ENCODE measurements at regions not wholly inside any gene's neighbourhood (a gene's known extent, or its start where the extent isn't known, plus 50 kb on each side); places are given as distances from the start of the nearest gene placed in this dataset.
"Not testable (repeated sequence)": the region's sequence is repeated elsewhere in the genome, so short reads cannot be mapped to it uniquely, and the experiment has no call there.

DNA sequence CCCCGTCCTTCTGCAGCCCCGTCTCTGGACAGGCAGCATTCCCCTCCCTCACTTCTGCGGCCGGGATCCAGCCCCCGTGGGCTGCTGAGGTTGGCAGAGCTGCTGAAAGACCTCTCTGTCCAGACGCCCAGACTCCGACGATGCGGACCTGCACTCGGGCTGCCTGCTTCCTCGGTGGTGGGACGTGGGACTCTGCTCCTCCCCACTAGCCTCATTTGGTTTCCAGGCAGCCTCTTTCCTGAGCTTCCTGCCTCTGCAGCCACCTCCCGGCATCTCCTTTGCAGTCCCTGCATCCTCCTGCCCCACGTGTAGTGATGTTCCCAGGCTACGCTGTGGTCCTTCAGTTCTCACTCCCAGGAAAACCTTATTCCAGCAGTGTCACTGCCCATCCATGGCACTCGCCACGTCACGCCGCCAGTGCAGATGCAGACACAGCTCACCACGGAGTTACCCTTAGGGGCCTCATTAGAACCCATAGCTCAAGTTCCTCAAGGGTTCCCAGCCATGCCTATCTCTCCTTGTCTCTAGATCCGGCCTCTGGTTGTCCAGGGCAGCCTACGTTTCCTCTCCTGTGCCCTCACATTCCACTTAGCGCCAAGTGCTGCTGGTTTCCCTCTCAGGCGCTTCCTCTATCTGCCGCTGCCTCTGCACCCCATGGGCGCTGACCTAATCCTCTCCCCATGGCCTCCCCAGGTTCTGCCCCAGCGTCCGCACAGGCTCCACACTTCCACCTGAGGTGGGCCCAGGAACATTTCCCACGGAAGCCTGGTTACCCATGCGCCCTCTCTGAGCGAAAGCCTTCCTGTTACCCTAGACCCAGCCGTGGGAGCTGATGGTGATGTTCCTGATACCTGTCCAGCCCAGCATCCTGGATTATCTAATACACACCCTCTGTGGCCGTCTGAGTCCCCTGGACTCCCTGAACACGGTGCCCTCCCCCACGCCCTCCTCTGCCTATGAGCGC is 318.3 kb upstream of the MYT1L start:
- DNase-seq: no peak

DNA sequence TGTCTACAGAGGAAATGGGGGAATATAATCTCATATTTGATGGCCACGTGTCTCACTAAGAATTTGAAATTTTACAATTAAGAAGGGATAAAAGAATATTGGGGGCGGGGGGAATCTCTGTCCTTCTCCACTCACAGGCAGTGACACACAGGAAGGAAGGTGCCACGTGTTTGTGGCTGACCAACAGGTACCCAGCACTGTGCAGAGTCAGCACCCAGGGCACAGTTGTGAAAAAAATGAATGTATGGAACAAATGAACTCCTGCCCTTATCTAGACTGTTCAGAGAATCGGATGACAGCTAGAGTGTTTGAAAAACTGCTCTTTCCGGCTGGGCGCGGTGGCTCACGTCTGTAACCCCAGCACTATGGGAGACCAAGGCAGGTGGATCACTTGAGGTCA is 317.0 kb upstream of the MYT1L start:
- DNase-seq: no peak

DNA sequence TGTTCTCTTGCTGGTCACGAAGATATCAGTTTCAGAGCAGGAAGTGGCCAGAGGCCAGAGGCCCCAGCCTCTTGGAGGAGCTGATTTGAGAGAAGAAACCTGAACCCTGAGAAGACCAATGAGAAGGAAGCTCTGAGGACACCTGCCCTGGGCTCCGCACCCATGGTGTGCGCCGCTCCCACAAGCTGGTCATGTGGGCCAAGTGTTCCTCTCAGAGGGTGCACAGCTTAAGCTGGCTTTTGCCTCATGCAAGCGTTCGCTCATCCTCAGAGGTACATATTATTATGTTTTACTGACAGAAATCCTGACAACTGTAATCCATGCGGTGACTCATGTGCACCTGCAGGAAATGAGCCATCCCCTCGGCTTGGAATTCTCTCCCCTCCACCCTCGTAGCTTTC is 316.1 kb upstream of the MYT1L start:
- no peak for DNase-seq

DNA sequence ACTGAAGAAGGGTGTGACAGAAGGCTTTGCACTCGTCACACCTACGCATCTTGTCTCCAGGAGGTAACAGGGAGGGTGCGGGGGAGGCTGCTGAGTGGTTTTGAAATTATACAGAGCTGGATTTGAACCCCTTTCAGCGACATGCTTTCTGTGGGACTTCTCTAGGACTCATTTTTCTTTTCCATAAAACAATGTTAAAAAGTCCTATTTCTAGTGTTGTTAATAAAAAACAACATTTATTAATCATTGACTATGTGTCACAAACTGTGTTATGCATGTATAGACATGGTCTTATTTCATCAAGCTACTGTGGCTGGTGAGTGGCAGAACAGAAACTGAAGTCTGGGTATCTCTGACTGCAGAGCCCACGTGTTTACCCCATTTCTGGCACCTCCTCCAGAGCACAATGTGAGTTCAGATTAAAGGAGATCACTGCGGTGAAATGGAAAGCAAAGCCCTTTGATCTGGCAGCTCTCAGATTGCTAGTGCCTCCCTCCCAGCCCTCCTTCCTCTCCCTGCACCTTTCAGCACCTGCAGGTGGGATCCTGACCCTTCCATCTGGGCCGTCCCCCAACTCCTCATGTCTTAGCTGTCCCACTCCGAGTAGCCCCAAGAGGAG is 315.5 kb upstream of the MYT1L start:
- DNase-seq: no peak

DNA sequence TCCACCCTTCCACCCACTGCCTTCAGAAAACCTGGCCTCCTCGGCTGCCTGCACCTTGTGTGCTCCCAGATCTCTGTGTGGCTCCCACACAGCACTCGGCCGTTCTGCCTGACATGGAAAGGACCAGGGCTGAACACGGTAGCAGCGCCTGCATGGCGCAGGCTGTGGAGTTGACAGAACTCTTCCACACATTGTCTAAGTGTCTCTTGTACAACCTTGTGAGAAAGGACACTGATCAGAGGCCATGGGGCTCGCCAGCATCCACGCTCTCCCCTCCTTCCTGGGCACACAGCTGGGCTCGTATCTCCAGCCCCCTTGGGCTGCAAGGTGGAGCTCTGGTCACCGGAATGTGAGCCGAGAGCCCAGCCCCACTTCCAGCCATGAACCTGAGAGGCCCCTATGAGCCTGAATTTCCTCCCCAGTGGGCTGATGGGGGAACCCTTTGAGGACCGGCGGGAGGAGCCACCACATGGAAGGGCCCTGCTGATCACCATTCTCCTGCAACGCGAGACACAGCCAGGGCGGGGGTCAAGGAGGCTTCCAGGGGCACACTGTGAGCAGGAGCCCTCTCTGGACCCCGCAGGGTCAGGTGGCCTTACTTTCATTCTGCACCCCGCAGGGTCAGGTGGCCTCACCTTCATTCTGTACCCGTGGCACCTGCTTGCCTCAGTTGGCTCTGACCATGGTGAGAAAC is 314.2 kb upstream of the MYT1L start:
- no peak for DNase-seq

DNA sequence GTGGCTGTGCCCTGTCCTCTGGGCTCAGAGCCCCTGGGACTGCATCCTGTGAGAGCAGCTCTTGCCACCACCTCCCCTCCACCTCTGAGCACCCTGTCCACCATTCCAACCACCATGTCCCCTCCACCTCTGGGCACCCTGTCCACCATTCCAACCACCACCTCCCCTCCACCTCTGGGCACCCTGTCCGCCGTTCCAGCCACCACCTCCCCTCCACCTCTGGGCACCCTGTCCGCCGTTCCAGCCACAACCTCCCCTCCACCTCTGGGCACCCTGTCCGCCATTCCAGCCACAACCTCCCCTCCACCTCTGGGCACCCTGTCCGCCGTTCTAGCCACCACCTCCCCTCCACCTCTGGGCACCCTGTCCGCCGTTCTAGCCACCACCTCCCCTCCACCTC is 313.7 kb upstream of the MYT1L start:
- not testable (repeated sequence) for DNase-seq

DNA sequence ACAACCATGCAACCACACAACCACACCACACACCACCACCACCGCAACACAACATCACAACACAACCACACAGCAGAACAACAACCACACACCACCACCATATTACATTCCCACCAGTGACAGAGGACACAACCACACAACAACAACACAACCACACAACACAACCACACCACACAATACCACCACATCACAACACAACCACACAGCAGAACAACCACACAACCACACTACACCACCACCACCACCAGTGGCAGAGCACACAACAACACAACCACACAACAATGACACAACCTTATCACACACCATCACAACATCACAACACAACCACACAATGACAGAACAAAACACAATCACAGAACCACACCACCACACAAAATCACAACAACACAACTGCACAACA is 313.0 kb upstream of the MYT1L start:
- no peak for DNase-seq

DNA sequence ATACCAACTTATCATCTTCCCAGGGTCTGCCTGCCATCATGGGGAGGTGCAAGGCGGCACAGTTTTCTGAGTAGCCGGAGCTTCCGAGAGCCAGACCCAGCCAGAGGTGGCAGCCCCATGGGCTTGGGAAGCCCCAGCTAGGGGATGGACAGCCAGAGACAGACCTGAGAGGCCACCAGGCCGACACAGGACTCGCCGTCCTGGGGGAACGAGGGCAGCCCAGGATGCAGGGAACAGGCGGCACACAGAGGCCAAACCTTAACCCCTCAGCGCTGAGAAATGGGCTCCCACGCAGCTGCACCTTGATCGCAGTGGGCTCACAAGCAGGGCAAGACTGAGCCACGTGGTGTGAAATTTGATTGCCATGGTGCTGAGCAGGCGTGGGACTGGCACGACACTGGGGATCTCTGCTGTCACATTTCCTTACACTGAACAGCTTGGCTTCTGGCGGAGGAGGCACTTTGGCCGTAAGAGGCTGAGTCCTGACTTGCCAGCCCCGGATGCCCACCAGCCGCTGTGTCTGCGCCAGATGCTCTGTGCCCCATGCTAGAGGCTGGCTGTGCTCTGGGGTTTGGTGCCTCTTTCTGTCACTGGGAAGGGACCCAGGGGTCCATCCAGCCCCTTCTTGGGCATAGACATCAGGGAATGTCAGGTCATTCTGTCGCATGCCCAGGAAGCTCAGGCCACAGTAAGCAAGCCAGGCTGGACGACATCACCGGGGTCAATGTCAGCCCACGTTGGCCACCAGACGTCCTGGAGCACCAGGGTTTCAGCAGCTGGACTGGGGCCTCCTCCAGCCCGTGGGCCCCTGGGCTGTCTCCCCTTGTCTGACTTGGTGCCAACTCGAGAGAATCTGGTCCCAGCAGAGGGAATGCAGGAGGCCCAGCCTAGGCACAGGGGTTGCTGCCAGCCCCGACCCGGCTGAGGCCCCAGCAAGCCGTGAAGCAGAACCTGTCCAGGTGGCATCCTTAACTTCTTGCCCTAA is 312.1 kb upstream of the MYT1L start:
- DNase-seq: no peak

DNA sequence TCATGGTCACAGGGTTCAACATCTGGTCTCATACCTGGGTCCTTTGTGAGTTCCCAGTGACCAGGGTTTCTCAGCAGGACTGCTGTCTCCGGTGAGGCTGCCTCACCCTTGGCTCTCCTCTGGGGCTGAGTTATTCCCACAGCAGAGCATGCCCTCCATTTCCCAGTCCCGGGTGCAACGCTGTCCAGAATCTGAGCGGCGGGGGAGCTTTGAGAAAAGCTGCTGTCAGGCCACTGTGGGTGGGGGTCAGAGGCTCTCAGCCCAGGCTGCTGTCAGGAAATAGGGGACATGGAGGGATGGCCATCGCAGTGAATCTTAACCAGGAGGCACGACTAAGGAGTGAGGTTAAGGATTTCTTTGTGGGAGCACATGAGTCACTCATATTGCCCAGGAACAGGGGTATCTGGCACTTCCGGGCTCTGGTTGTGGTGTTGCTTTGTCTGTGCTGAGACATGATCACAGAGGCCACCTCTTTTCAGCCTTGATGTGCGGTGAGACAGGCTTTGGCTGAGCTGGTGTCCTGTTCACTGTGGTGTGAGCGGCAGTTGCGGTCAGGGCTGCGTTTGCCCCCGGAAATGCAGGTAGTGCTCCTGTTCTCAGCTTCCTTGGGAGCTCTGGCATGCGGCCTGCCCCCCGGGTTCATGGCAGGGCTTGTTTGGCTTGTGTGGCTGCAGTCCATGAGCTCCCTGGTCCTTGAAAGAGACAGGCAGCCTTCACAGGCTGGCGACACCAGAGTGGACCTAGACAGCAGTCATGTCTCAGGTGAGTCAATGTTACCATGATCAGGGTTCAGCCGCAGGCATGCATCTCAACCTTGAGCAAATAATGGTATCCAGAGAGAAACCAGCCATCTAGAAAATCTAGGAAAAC is 310.7 kb upstream of the MYT1L start:
- no peak for DNase-seq

DNA sequence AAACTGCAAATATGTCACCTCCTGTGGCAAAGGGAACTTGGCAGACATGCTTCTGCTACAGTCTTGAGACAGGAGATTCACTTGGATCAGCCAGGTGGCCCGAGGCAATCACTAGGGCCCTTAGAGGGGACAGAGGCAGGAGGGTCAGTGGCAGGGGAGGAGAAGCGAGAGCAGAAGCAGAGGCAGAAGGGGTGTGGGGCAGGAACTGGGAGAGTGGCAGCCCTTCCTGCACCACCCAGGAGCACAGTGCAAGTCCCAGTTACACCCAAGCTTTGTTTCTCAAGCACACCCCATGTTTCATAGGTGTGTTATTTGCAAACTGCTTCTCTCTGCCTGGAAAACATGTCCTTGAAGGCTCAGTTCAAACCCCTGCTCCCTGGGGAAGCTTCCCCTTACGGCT is 309.7 kb upstream of the MYT1L start:
- DNase-seq: no peak

DNA sequence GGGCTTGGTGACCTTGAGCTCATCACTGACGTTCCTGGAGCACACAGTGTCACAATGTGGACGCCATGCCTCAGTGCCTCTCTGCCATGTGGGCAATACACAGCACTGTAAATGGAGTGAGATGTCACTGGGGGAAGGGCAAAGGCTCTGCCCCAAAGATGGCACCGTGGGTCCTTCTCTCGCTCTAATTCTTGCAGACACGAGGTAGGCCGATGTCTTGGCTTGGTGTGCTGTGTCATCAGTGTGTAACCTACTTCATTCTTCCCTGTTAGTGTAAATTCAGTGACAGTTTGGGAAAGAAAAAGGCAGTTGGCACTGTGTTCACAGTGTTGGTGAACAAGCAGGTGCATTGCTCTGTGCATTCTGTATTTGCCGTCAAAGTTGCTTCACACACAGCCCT is 309.3 kb upstream of the MYT1L start:
- DNase-seq: no peak

DNA sequence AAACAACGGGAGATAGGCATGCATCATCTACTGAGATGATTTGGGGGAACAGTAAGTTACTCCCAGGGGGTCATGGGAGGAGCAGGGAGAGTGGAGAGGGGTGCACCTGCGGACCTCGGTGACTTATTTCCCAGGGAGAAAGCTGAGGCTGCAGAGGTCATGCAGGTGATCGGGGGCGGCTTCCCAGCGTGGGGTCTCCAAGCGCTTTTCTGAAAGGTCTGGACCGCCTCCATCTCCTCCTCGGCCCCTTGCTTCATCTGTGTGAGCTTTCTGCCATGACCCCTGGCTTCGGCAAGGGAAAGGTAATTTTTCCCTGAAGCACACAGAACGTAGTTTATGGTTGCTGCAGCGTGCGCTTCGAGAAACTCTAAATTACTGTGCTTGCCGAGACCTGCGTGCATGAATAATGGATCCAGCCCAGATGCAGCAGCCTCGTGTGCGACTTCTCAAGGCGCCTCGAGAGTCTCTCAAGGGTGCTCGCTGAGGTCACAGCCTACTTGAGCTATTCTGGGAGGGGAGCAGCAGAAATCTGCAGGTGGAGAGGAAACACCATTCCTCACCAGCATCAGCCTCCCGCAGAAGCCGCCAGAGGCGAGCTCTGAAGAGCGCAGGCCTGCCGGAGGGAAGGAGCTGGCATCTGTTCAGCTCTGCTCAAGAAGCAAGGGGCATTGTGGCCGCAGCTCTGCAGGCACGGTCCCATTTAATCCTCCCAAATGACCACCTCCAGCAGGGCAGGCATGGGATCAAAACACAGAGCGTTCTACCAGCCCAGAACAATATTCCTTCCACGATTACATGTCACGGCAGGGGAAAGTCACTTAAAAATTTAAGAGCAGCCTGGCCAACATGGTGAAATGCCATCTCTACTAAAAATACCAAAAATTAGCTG is 308.4 kb upstream of the MYT1L start:
- no peak for DNase-seq

DNA sequence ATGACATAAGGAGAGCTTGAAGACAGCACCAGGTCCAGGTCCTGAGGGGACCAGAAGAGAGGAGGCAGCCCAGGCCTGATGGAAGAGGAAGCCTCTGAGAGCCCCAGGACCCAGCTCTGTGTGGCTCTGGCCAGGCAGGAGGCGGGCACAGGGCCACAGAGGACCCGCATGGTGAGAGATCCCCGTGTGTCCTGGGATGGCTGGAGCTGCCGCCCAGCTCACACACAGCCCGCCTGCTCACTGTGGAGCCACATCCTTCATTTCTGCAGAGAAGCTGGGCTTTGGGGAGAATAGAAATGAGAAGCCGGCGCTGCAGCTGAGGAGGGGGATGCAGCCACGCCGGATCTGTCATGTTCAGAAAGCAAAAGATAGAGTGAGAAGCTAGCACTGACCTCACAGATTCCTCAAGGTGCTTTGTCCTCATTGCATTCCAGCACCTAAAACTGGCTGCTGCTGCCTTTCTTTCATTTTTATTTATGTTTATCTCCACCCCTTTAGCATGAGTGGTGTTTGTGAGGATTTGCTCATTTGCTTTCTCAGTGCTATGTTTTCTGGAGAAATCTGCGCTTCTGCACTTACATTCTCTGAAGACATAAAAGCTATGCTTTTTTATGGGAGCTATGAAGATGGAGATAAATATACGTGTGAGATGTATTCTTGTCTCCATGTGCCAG is 307.6 kb upstream of the MYT1L start:
- DNase-seq: no peak

DNA sequence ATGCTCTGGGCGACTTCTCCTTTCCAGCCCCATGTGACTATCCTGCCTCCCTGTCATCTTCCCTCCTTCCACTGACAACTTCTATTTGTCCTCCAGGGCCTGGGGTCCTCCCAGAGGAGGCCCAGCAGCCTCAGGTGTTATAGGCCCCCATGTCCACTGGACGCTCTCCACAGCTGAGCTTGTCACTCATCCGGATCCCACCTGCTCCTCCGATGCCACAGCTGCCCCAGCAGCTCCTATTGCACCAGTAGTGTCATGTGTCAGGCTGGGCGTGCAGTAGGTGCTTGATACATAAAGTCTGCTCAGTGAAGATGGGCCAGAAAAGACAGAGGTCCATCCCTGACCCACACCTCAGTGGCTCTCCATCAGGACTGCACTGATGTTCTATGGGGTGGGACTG is 305.7 kb upstream of the MYT1L start:
- DNase-seq: no peak

DNA sequence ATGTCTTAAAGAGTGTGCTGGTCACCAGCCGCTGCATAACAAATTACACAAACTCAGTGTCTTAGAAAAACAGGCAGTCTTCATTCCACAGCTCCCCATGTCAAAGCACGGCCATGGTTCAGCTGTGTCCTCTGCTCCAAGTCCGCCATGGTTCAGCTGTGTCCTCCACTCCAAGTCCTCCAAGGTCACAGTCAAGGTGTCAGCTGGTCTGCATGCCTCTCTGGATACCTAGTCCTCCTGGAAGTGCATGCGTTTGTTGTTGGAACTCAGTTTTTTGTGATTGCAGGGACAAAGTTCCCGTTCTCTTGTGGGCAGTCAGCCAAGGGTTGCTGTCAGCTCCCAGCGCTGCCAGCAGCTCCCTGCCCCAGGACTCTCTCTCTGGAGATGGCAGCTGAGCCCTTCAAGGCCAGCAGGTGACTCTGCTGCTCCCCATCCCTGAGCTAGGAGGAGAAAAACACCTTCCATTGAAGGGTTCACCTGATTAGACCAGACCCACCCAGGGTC is 304.0 kb upstream of the MYT1L start:
- no peak for DNase-seq

DNA sequence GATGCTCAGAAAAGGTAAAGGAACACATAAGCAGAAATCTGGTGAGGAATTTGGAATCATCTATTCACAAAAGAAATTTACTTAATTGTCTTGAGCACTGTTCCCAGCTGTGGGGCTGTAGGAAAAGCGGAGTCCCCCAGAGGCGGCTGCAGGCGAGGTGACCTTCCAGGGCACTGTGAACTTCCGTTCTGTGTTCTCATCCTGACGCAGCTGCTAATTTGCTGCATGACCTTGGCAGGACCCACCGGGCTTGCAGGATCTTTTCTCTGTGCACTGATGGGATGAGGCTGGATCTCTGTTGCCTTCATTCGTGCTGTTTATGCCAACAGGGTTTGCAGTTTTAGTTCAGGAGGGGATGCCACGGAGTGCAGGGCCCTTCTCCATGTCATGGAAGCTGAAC is 301.9 kb upstream of the MYT1L start:
- no peak for DNase-seq

DNA sequence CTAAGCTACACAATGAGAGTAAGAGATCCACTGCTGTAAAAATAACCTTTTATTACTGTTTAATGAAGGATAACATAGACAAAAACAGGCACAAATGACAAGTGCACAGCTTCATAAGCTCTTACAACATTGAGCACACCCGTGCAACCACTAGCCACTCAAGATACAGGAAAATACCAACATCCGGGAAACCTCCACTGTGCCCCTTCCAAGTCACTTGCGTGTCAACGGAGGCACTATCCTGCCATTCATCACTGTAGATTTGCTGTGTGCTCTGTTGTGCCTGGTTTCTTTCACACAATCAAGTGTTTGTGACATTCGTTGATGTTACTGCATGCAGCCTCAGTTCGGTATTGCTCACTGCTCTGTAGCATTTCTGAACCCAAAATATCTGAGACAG is 292.9 kb upstream of the MYT1L start:
- no peak for DNase-seq

DNA sequence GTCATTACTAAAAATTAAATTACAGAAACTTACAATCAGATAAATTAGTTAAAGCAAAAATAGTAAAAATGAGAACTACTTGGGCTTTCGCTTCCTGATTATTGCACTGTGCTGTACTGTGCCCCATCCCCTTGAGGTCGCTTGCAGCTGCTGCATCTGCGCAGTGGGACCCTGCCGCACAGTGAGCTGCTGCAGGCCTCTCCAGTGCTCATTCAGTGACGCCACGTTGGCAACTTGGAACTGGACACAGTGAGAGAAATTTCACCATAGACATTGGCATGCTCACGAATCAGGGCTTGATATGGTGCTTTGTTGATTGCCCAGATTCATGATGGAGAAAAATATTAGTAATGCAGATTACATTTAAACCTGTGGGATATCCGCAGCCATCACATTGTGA is 290.8 kb upstream of the MYT1L start:
- DNase-seq: no peak

DNA sequence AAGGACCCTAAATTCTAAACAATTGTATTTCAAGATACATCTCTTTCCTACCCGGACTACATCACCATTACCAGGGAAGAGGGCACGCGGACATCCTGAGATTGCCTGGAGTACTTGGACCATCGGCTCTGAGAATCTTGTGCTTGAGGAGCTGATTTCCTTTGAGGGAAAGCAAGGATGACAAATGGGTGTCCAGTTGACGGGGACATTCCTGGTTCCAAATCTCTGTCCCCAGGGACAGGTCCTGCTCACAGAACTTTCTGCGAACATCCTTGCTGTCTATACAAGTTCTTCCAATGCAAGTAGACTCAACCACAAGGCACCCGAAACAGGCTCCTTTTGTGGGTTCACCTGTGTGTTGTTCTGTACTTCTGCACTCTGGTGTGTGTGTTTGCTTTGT is 289.5 kb upstream of the MYT1L start:
- no peak for DNase-seq

DNA sequence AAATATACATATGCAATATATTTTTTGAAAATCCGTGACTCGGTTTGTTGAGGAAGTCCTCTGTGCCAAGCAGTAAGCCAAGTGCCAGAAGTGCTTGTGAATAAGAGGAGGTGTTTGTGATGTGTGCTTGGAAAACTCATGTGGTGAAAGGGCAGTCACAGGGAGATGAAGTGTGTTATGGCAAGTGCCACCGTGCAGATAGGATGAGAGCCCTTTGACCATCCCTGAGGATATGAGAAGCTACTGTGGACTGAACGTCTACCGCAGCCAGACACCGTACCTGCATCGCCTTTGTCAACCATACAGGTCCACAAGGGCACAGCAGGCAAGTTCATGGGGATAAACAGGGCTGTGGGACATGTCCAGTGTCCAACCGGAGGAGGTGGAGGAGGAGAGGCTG is 288.9 kb upstream of the MYT1L start:
- no peak for DNase-seq

Data from NCI-H1105 (cell line).